NB4 (cell line): ENCODE measurements at regions not wholly inside any gene's neighbourhood (a gene's known extent, or its start where the extent isn't known, plus 50 kb on each side); places are given as distances from the start of the nearest gene placed in this dataset.

Experiments
- CTCF ChIP-seq: IDR thresholded peaks from one replicate; pipeline ENCODE4 v1.5.1; 2012; ENCODE audit warnings: low read depth, low read length
- MYC ChIP-seq: IDR thresholded peaks from 2 replicates; pipeline ENCODE4 v1.6.1; 2011; ENCODE audit warnings: low read depth, low read length
- POLR2A ChIP-seq: IDR thresholded peaks from 2 replicates; pipeline ENCODE4 v1.6.1; 2011; ENCODE audit warnings: mild to moderate bottlenecking; ENCODE audit not compliant: insufficient read length; ENCODE audit errors: extremely low read depth

- no peak for TF ChIP-seq CTCF
- TF ChIP-seq POLR2A: no peak
- no peak for TF ChIP-seq MYC
These were observed 84.7 kb downstream of the RBBP6 start for GRCh38 chr16:24624102-24624501.
